Osteocyte (in vitro differentiated cells): ENCODE measurements at regions not wholly inside any gene's neighbourhood (a gene's known extent, or its start where the extent isn't known, plus 50 kb on each side); places are given as distances from the start of the nearest gene placed in this dataset.

Source experiments
- DNase-seq: peaks from one replicate; pipeline ENCODE4 v3.0.0; 2021; ENCODE audit warnings: mixed read lengths; ENCODE audit not compliant: unreplicated experiment; ENCODE audit errors: extremely low spot score
- H3K27ac Mint-ChIP-seq: one replicate; pipeline ENCODE4 v1.8.0; 2021; ENCODE audit warnings: mild to moderate bottlenecking, mixed read lengths; ENCODE audit not compliant: unreplicated experiment
- H3K27me3 Mint-ChIP-seq: one replicate; pipeline ENCODE4 v1.8.0; 2021; ENCODE audit warnings: mixed read lengths; ENCODE audit not compliant: unreplicated experiment
- H3K36me3 Mint-ChIP-seq: one replicate; pipeline ENCODE4 v1.8.0; 2021; ENCODE audit warnings: mixed read lengths; ENCODE audit not compliant: unreplicated experiment
- H3K4me1 Mint-ChIP-seq: one replicate; pipeline ENCODE4 v1.8.0; 2021; ENCODE audit warnings: mixed read lengths; ENCODE audit not compliant: unreplicated experiment
- H3K4me3 Mint-ChIP-seq: one replicate; pipeline ENCODE4 v1.8.0; 2021; ENCODE audit warnings: mild to moderate bottlenecking, moderate library complexity, mixed read lengths; ENCODE audit not compliant: unreplicated experiment
- H3K9me3 Mint-ChIP-seq: one replicate; pipeline ENCODE4 v1.8.0; 2021; ENCODE audit warnings: mixed read lengths; ENCODE audit not compliant: unreplicated experiment
- TF ChIP-seq, protein P1 (sequence below): fragments of 200-600 bp; sonication (generic); IDR thresholded peaks from 2 replicates; pipeline ENCODE4 v1.5.0; 2021; ENCODE audit warnings: antibody characterized with exemption, mild to moderate bottlenecking, moderate library complexity

DNA sequence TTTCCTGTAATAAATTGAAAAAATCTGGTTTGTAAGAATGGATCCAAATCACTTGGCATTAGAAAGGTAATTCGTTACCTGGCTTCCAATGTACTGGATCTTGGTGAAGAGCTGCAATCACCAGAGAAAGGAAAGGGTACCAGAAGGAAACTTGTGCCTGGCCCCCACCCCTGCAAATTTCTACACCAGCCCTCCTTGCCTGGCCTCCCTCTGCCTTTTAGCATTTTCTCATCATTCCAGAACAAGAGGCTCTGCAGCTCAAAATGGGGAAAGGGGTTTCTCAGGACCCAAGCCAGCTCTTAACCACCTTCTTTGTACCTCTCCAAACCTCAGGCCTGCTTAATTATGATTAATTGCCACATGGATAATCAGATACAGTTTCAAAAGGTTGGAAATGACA, 612.8 kb upstream of the MGMT start:
- no peak for DNase-seq
- Mint-ChIP-seq H3K27ac (no peak overlapping the region), H3K9me3 (peaks cover 5% of the 10 kb centered on the region), H3K4me1 (no peaks in the 10 kb centered on the region), H3K4me3 (no peak overlapping the region), H3K27me3 (no peaks in the 10 kb centered on the region), H3K36me3 (no peaks in the 10 kb centered on the region)
- TF ChIP-seq, protein P1, sequence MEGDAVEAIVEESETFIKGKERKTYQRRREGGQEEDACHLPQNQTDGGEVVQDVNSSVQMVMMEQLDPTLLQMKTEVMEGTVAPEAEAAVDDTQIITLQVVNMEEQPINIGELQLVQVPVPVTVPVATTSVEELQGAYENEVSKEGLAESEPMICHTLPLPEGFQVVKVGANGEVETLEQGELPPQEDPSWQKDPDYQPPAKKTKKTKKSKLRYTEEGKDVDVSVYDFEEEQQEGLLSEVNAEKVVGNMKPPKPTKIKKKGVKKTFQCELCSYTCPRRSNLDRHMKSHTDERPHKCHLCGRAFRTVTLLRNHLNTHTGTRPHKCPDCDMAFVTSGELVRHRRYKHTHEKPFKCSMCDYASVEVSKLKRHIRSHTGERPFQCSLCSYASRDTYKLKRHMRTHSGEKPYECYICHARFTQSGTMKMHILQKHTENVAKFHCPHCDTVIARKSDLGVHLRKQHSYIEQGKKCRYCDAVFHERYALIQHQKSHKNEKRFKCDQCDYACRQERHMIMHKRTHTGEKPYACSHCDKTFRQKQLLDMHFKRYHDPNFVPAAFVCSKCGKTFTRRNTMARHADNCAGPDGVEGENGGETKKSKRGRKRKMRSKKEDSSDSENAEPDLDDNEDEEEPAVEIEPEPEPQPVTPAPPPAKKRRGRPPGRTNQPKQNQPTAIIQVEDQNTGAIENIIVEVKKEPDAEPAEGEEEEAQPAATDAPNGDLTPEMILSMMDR, result no peak

- no peak overlapping the region for H3K27ac Mint-ChIP-seq
- peaks cover 5% of the 10 kb centered on the region for H3K9me3 Mint-ChIP-seq
- DNase-seq, result no peak
These were observed 612.1 kb upstream of the MGMT start for GRCh38 chr10:128854963-128855362.

GRCh38 chr10:128855618-128856428, 611.2 kb upstream of the MGMT start:
- Mint-ChIP-seq H3K36me3 (no peaks in the 10 kb centered on the region), H3K4me3 (no peak overlapping the region)

More at GRCh38 chr10:128854963-128855362, 612.1 kb upstream of the MGMT start:
- Mint-ChIP-seq H3K4me3 (no peak overlapping the region), H3K4me1 (no peaks in the 10 kb centered on the region), H3K27me3 (no peaks in the 10 kb centered on the region), H3K36me3 (no peaks in the 10 kb centered on the region)
- TF ChIP-seq, protein P1, result no peak

DNA sequence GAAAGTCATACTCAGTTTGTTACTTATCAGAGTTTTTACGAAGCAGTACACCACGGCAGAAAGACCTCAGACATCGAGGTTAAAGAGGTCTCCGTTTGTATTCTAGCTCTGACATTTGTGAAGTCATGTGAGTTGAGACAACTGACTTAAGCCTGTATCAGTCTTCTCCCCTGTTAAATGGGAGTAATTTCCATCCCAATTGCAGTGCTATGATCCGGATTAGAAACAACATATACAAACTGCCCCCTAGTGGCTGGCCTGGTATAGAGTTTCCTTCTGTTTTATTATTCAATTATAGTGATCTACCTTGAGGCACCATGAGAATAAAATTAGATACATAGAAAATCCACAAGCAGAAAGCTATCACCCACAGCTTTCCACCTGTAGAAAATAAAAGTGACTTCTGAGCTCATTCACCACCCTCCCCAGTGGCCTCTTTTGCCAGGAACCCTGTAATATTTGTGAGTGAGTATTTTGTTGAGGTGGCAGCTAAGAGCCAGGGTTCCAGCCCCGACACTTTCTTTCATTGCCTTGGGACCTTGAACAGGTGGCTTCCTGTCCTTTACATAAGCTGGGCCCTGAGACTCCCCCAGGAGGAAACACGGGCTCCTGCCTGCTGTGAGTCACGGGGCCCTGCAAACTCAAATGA, 607.2 kb upstream of the MGMT start:
- H3K27ac Mint-ChIP-seq, result no peak overlapping the region
- no peak overlapping the region for H3K4me3 Mint-ChIP-seq
- peaks cover 10% of the 10 kb centered on the region for H3K9me3 Mint-ChIP-seq
- no peaks in the 10 kb centered on the region for H3K4me1 Mint-ChIP-seq
- TF ChIP-seq, protein P1, result peak; percentile 20
- no peaks in the 10 kb centered on the region for H3K27me3 Mint-ChIP-seq
- H3K36me3 Mint-ChIP-seq, result no peaks in the 10 kb centered on the region
- no peak for DNase-seq

More at GRCh38 chr10:128855618-128856428, 611.2 kb upstream of the MGMT start:
- Mint-ChIP-seq H3K27ac (no peak overlapping the region), H3K27me3 (no peaks in the 10 kb centered on the region), H3K4me1 (no peaks in the 10 kb centered on the region), H3K9me3 (peaks cover 2% of the 10 kb centered on the region)
- TF ChIP-seq, protein P1, result no peak
- peak; percentile 49 for DNase-seq

DNA sequence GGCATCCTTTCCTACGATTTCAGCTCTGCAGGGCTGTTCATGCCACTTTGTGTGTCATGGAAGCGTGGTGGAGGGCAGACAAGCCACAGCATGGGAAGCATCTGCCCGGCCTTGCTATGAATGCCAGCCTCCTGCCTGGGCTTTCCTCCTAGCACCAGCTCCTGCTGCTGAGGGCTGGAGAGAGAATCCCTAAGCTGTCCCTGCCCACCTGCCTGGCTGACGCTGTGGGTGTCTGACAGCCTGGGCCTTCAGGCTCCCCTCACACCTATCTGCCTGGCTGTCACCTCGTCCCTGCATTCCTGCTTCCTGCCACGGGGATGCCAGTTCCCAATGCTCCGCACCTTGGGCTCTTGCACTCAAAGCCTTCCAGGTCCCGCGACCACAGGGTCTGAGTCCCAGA, 606.5 kb upstream of the MGMT start:
- no peaks in the 10 kb centered on the region for H3K4me1 Mint-ChIP-seq
- H3K27me3 Mint-ChIP-seq, result no peaks in the 10 kb centered on the region
- no peaks in the 10 kb centered on the region for H3K36me3 Mint-ChIP-seq
- peaks cover 10% of the 10 kb centered on the region for H3K9me3 Mint-ChIP-seq
- DNase-seq, result peak; percentile 60
- H3K4me3 Mint-ChIP-seq, result no peak overlapping the region
- TF ChIP-seq, protein P1, result no peak
- H3K27ac Mint-ChIP-seq, result no peak overlapping the region
